ENCODE measurements at regions not wholly inside any gene's neighbourhood (a gene's known extent, or its start where the extent isn't known, plus 50 kb on each side); places are given as distances from the start of the nearest gene placed in this dataset.

DNA sequence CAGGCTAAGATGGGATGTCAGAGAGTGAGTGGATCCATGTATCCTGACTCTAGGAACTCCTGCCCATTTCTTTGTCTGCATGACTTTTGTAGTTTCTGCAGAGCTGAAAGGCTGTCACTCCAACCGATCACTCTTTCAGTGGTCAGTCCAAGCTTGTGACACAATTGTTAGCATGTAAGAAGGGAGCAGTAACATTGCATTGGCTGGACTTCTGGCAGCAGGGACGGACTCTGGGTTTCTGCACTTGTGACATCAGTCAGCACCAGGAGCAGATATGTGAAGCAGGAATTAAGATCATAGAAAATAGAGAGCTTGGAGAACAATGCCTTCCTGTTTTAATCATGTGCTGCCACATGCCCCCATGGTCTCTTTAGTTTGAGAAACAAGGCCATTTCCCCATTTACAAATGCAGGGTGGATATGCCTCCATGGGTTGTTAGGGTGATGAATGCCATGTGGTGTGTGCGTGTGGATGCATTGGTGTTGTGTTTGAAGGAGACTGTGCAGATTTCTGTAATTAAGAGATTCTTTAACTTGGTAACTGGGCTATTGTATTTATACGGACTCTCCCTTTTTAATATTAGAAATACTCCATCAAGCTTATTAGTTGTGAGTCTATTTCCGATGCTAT, 214.3 kb upstream of the EPHA4 start:
- H3K9me3 Mint-ChIP-seq, result peaks cover 0 to 8% (median 0%) of the 10 kb centered on the region in 7 donors
- H3K27me3 Mint-ChIP-seq (ENCODE audit: low read depth in 3 of 3), result peaks cover 0 to 1% (median 0%) of the 10 kb centered on the region in 3 donors
- intact Hi-C loops (cut with micrococcal nuclease), result no loop called here
- WGBS (ENCODE audit: insufficient coverage), result 85% methylated on average over 2 of the region's 5 CpGs
- TF ChIP-seq, protein P1, sequence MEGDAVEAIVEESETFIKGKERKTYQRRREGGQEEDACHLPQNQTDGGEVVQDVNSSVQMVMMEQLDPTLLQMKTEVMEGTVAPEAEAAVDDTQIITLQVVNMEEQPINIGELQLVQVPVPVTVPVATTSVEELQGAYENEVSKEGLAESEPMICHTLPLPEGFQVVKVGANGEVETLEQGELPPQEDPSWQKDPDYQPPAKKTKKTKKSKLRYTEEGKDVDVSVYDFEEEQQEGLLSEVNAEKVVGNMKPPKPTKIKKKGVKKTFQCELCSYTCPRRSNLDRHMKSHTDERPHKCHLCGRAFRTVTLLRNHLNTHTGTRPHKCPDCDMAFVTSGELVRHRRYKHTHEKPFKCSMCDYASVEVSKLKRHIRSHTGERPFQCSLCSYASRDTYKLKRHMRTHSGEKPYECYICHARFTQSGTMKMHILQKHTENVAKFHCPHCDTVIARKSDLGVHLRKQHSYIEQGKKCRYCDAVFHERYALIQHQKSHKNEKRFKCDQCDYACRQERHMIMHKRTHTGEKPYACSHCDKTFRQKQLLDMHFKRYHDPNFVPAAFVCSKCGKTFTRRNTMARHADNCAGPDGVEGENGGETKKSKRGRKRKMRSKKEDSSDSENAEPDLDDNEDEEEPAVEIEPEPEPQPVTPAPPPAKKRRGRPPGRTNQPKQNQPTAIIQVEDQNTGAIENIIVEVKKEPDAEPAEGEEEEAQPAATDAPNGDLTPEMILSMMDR (IDR thresholded peaks at IDR 0.05), result no peak
- no peak overlapping the region for H3K27ac ChIP-seq (ENCODE audit: low read depth in 1 of 2, low read length in 2 of 2)
- no peaks in the 10 kb centered on the region for H3K36me3 ChIP-seq (replicated peaks in 1 of 2; ENCODE audit: control insufficient read depth in 1 of 2, insufficient read depth in 2 of 2, low read length in 2 of 2)
- H3K4me2 ChIP-seq (replicated peaks; ENCODE audit: extremely low read depth, low read length, poor library complexity, severe bottlenecking), result no peak overlapping the region
- H3K9ac ChIP-seq (ENCODE audit: insufficient read depth, low read length, poor library complexity, severe bottlenecking), result no peak overlapping the region
- no peak overlapping the region for H3K4me3 ChIP-seq (replicated peaks in 1 of 3; ENCODE audit: low read depth in 2 of 3, low read length in 3 of 3)
- H3K4me1 Mint-ChIP-seq, result no peaks in the 10 kb centered on the region
- no peaks in the 10 kb centered on the region for H3K4me1 ChIP-seq (ENCODE audit: control insufficient read depth in 1 of 2, insufficient read depth in 2 of 2, low read length in 2 of 2)
- H3K27me3 ChIP-seq (ENCODE audit: control insufficient read depth in 2 of 2, insufficient read depth in 2 of 2, low read length in 2 of 2), result no peaks in the 10 kb centered on the region
- no peak overlapping the region for H3K4me3 Mint-ChIP-seq
- no peak overlapping the region for H3K27ac Mint-ChIP-seq
- peaks cover 3 to 12% of the 10 kb centered on the region in 2 donors for H3K9me3 ChIP-seq (replicated peaks in 1 of 2; ENCODE audit: control insufficient read depth in 1 of 2, insufficient read depth in 1 of 2, low read length in 2 of 2)
- no peaks in the 10 kb centered on the region for H3K36me3 Mint-ChIP-seq
- no peaks in the 10 kb centered on the region for H3K79me2 ChIP-seq (ENCODE audit: insufficient read depth, low read length)
- no peak for DNase-seq
- no peak overlapping the region for H2AFZ ChIP-seq (ENCODE audit: insufficient read depth, low read depth, low read length, poor library complexity, severe bottlenecking)
- no peaks in the 10 kb centered on the region for H4K20me1 ChIP-seq (ENCODE audit: insufficient read depth, low read length)

DNA sequence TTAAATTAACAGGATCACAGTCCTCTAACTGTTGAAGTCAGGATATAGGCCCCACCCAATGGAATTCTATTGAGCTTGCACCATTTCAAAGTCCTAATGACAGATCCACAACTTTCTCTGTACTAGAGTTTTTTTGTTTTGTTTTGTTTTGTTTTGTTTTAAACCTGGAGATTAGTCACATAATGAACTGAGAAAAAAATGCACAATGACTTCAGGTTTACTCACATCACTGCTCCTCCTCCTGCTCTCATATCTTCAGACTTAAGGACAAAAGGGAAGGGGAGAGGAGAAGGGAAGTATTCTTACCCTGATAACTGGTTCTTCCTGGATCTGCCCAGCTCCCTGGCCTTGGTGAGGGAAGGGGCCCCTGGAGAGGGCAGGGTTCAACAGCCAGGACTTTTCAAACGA, 208.2 kb upstream of the EPHA4 start:
- peaks cover 0 to 12% (median 1%) of the 10 kb centered on the region in 7 donors for H3K9me3 Mint-ChIP-seq
- H3K27ac Mint-ChIP-seq, result peak overlapping the region in 1 of 7 donors; percentile 7
- no peak overlapping the region for H3K4me2 ChIP-seq (replicated peaks; ENCODE audit: extremely low read depth, low read length, poor library complexity, severe bottlenecking)

More for the DNA sequence above, 208.2 kb upstream of the EPHA4 start:
- H3K79me2 ChIP-seq (ENCODE audit: insufficient read depth, low read length), result no peaks in the 10 kb centered on the region
- H4K20me1 ChIP-seq (ENCODE audit: insufficient read depth, low read length), result no peaks in the 10 kb centered on the region
- no peak overlapping the region for H3K27ac ChIP-seq (ENCODE audit: low read depth in 1 of 2, low read length in 2 of 2)
- no CpG with 5 or more reads among the region's 1 CpG for WGBS (ENCODE audit: insufficient coverage)
- H3K36me3 ChIP-seq (replicated peaks in 1 of 2; ENCODE audit: control insufficient read depth in 1 of 2, insufficient read depth in 2 of 2, low read length in 2 of 2), result no peaks in the 10 kb centered on the region
- H2AFZ ChIP-seq (ENCODE audit: insufficient read depth, low read depth, low read length, poor library complexity, severe bottlenecking), result no peak overlapping the region
- H3K4me3 ChIP-seq (replicated peaks in 1 of 3; ENCODE audit: low read depth in 2 of 3, low read length in 3 of 3), result no peak overlapping the region
- TF ChIP-seq, protein P1 (IDR thresholded peaks at IDR 0.05), result no peak
- peaks cover 3 to 5% of the 10 kb centered on the region in 2 donors for H3K9me3 ChIP-seq (replicated peaks in 1 of 2; ENCODE audit: control insufficient read depth in 1 of 2, insufficient read depth in 1 of 2, low read length in 2 of 2)
- H3K27me3 ChIP-seq (ENCODE audit: control insufficient read depth in 2 of 2, insufficient read depth in 2 of 2, low read length in 2 of 2), result no peaks in the 10 kb centered on the region
- H3K9ac ChIP-seq (ENCODE audit: insufficient read depth, low read length, poor library complexity, severe bottlenecking), result no peak overlapping the region
- DNase-seq, result no peak
- peaks cover 0 to 1% (median 0%) of the 10 kb centered on the region in 3 donors for H3K27me3 Mint-ChIP-seq (ENCODE audit: low read depth in 3 of 3)
- H3K4me1 Mint-ChIP-seq, result no peaks in the 10 kb centered on the region
- no peaks in the 10 kb centered on the region for H3K4me1 ChIP-seq (ENCODE audit: control insufficient read depth in 1 of 2, insufficient read depth in 2 of 2, low read length in 2 of 2)
- no peak overlapping the region for H3K4me3 Mint-ChIP-seq
- H3K36me3 Mint-ChIP-seq, result no peaks in the 10 kb centered on the region
- intact Hi-C loops (cut with micrococcal nuclease), result no loop called here

All from CD14-positive monocyte (primary cell).